Trophoblast cell (in vitro differentiated cells and primary cell): ENCODE measurements at regions not wholly inside any gene's neighbourhood (a gene's known extent, or its start where the extent isn't known, plus 50 kb on each side); places are given as distances from the start of the nearest gene placed in this dataset.

ENCODE experiments used
- DNase-seq, 2 donors: peaks; one replicate each; pipeline ENCODE4 v3.0.0-alpha.2; 2016
- H2AFZ ChIP-seq: 2 replicates; pipeline ENCODE4 v1.6.1; 2013; ENCODE audit warnings: low read length, moderate library complexity, mild to moderate bottlenecking; ENCODE audit not compliant: insufficient read depth, poor library complexity
- H2AK5ac ChIP-seq: 2 replicates; pipeline ENCODE4 v1.6.1; 2013; ENCODE audit warnings: mild to moderate bottlenecking, low read length
- H2BK120ac ChIP-seq: 2 replicates; pipeline ENCODE4 v1.6.1; 2013; ENCODE audit warnings: low read length, mild to moderate bottlenecking, moderate library complexity; ENCODE audit not compliant: insufficient read depth, poor library complexity
- H2BK12ac ChIP-seq: 2 replicates; pipeline ENCODE4 v1.6.1; 2013; ENCODE audit warnings: mild to moderate bottlenecking, low read length, moderate library complexity
- H2BK5ac ChIP-seq: 2 replicates; pipeline ENCODE4 v1.6.1; 2013; ENCODE audit warnings: low read length, low read depth, moderate library complexity, mild to moderate bottlenecking; ENCODE audit not compliant: poor library complexity
- H3K14ac ChIP-seq: 2 replicates; pipeline ENCODE4 v1.6.1; 2013; ENCODE audit warnings: mild to moderate bottlenecking, low read length
- H3K18ac ChIP-seq: 2 replicates; pipeline ENCODE4 v1.6.1; 2013; ENCODE audit warnings: mild to moderate bottlenecking, low read length
- H3K23ac ChIP-seq: 2 replicates; pipeline ENCODE4 v1.6.1; 2013; ENCODE audit warnings: low read length
- H3K27ac ChIP-seq: 2 replicates; pipeline ENCODE4 v1.5.1; 2013; ENCODE audit warnings: low read depth, mild to moderate bottlenecking, inconsistent platforms, low read length, moderate library complexity
- H3K27me3 ChIP-seq: 2 replicates; pipeline ENCODE4 v1.6.1; 2013; ENCODE audit warnings: inconsistent platforms, mild to moderate bottlenecking, low read length, moderate library complexity; ENCODE audit not compliant: insufficient read depth
- H3K36me3 ChIP-seq, 2 experiments: 1 replicate in 1 of 2; 2 replicates in 1 of 2; pipeline ENCODE4 v1.6.1; 2013; ENCODE audit warnings: low read length in 2 of 2, mild to moderate bottlenecking in 2 of 2, moderate library complexity in 1 of 2; ENCODE audit not compliant: insufficient read depth in 2 of 2, control insufficient read depth in 1 of 2
- H3K4ac ChIP-seq: 2 replicates; pipeline ENCODE4 v1.6.1; 2013; ENCODE audit warnings: low read depth, mild to moderate bottlenecking, low read length, moderate library complexity
- H3K4me1 ChIP-seq, 2 experiments: 1 replicate in 1 of 2; 2 replicates in 1 of 2; pipeline ENCODE4 v1.6.1; 2013; ENCODE audit warnings: low read length in 2 of 2, mild to moderate bottlenecking in 2 of 2, moderate library complexity in 1 of 2; ENCODE audit not compliant: insufficient read depth in 2 of 2, control insufficient read depth in 1 of 2
- H3K4me2 ChIP-seq: 2 replicates; pipeline ENCODE4 v1.6.1; 2013; ENCODE audit warnings: inconsistent platforms, mild to moderate bottlenecking, low read length, moderate library complexity
- H3K4me3 ChIP-seq: 2 replicates; pipeline ENCODE4 v1.5.1; 2013; ENCODE audit warnings: mild to moderate bottlenecking, low read depth, low read length, inconsistent platforms
- H3K79me1 ChIP-seq: one replicate; pipeline ENCODE4 v1.6.1; 2013; ENCODE audit warnings: low read length
- H3K79me2 ChIP-seq: 2 replicates; pipeline ENCODE4 v1.6.1; 2013; ENCODE audit warnings: low read length, mild to moderate bottlenecking; ENCODE audit not compliant: control insufficient read depth, insufficient read depth, poor library complexity
- H3K9ac ChIP-seq: 2 replicates; pipeline ENCODE4 v1.6.1; 2013; ENCODE audit warnings: mild to moderate bottlenecking, low read length
- H3K9me3 ChIP-seq: 2 replicates; pipeline ENCODE4 v1.6.1; 2013; ENCODE audit warnings: low read depth, mild to moderate bottlenecking, control low read depth, inconsistent platforms, low read length; ENCODE audit not compliant: insufficient read depth
- H4K12ac ChIP-seq: 2 replicates; pipeline ENCODE4 v1.6.1; 2013; ENCODE audit warnings: low read depth, mild to moderate bottlenecking, low read length, moderate library complexity
- H4K8ac ChIP-seq: 2 replicates; pipeline ENCODE4 v1.6.1; 2013; ENCODE audit warnings: low read depth, mild to moderate bottlenecking, low read length, moderate library complexity
- H4K91ac ChIP-seq: one replicate; pipeline ENCODE4 v1.6.1; 2013; ENCODE audit warnings: low read depth, mild to moderate bottlenecking, low read length, moderate library complexity
- WGBS: extraction: QIAGEN DNeasy Blood & Tissue Kit; methylation state at CpG from one replicate; pipeline ENCODE4 v1.1.7; 2013; ENCODE audit warnings: missing lambda C conversion rate; ENCODE audit not compliant: insufficient read length, insufficient coverage; ENCODE audit errors: extremely low coverage; 5-methylcytosine and 5-hydroxymethylcytosine counted together

DNA sequence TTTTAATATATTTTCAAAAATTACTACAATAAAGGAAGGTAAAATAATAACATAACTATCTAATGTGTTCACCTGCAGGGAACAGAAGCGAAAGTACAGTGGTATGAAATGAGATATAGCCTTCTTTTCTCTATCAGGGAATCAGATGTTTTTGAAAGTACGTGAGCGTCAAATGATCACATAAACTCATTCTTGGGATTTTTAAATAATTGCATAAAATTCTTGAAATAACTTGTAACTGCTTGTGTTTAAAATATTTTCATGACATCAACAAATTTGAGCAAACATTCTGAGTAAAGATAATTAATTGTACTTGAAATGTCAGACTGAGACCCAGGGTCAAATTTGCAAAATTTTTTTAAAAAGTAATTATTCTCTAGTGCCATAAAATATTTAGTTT is 193.5 kb upstream of the NEIL3 start:
- H4K8ac ChIP-seq = no peak overlapping the region
- H2AFZ ChIP-seq = no peak overlapping the region
- no peak overlapping the region for H2BK5ac ChIP-seq
- H3K4me3 ChIP-seq = no peak overlapping the region
- H3K4me1 ChIP-seq = no peaks in the 10 kb centered on the region
- H3K36me3 ChIP-seq = no peaks in the 10 kb centered on the region
- no peak overlapping the region for H2AK5ac ChIP-seq
- H3K4ac ChIP-seq = no peak overlapping the region
- H3K4me2 ChIP-seq = no peak overlapping the region
- H3K9ac ChIP-seq = no peak overlapping the region
- no peak overlapping the region for H3K18ac ChIP-seq
- H3K79me1 ChIP-seq = no peaks in the 10 kb centered on the region
- no CpG with 5 or more reads among the region's 3 CpGs for WGBS
- H4K12ac ChIP-seq = no peak overlapping the region
- H4K91ac ChIP-seq = no peak overlapping the region
- H3K27ac ChIP-seq = no peak overlapping the region
- H3K14ac ChIP-seq = no peak overlapping the region
- no peaks in the 10 kb centered on the region for H3K9me3 ChIP-seq
- no peak overlapping the region for H3K23ac ChIP-seq
- peak; percentile 12 to 73 for DNase-seq
- no peaks in the 10 kb centered on the region for H3K79me2 ChIP-seq
- no peaks in the 10 kb centered on the region for H3K27me3 ChIP-seq
- no peak overlapping the region for H2BK12ac ChIP-seq
- no peak overlapping the region for H2BK120ac ChIP-seq

DNA sequence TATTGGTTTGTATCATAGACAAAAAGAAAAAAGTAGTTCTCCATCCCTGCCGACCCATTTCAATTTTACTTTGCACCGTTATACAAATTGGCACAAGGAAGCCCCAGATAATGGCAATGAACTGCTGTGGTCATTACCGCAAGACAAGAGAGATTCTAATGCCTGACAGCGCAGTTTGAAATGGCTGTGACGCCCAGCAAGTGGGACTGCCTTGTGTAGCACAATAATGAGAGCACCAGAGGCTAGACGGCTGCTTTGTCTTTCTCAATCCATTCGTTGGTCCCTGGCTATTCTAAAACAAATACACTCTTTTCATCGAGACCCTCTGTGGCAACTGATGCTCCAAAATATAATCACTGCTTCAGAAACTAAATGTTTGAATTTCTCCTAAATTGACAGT is 192.4 kb upstream of the NEIL3 start:
- no peaks in the 10 kb centered on the region for H3K27me3 ChIP-seq

DNA sequence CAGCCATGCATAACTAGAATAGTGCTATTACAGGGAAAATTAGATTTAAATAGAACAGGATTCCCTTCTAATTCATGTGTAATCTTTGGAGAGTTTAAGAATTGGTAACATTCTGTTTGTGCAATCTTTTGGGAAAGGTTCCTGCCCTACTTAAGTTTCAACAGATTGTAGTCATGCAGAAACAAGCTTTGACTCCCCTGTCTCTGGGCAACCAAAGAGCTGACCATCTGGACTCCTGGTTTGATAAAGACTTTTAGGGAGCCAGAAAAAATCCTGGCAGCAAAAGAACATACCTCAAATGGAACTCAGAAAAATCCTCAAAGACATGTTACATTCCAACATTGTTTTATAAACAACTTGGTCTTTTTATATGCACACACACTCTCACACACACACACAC is 191.1 kb upstream of the NEIL3 start:
- Histone ChIP-seq H3K4me3 (no peak overlapping the region), H2AFZ (no peak overlapping the region), H2AK5ac (no peak overlapping the region), H3K79me1 (no peaks in the 10 kb centered on the region), H2BK12ac (no peak overlapping the region), H3K79me2 (no peaks in the 10 kb centered on the region), H3K4me2 (no peak overlapping the region), H3K9me3 (no peaks in the 10 kb centered on the region), H3K9ac (no peak overlapping the region), H3K27me3 (no peaks in the 10 kb centered on the region), H2BK5ac (no peak overlapping the region), H4K12ac (no peak overlapping the region), H2BK120ac (no peak overlapping the region), H4K8ac (no peak overlapping the region), H3K18ac (no peak overlapping the region), H3K14ac (no peak overlapping the region), H3K23ac (no peak overlapping the region), H3K4ac (no peak overlapping the region), H3K36me3 (no peaks in the 10 kb centered on the region), H3K4me1 (no peaks in the 10 kb centered on the region), H4K91ac (no peak overlapping the region), H3K27ac (no peak overlapping the region)
- peak in 1 of 2 donors; percentile 35 for DNase-seq

More for the DNA sequence above, 192.4 kb upstream of the NEIL3 start:
- H3K4me3 ChIP-seq = no peak overlapping the region
- H2BK12ac ChIP-seq = no peak overlapping the region
- no peak for DNase-seq
- H3K18ac ChIP-seq = no peak overlapping the region
- no peak overlapping the region for H3K4ac ChIP-seq
- H3K79me2 ChIP-seq = no peaks in the 10 kb centered on the region
- H3K79me1 ChIP-seq = no peaks in the 10 kb centered on the region
- no peak overlapping the region for H4K91ac ChIP-seq
- no peak overlapping the region for H2BK5ac ChIP-seq
- H2BK120ac ChIP-seq = no peak overlapping the region
- H3K9ac ChIP-seq = no peak overlapping the region
- H3K9me3 ChIP-seq = no peaks in the 10 kb centered on the region
- H4K8ac ChIP-seq = no peak overlapping the region
- H4K12ac ChIP-seq = no peak overlapping the region
- no peak overlapping the region for H3K27ac ChIP-seq
- WGBS = no CpG with 5 or more reads among the region's 8 CpGs
- no peak overlapping the region for H3K14ac ChIP-seq
- no peaks in the 10 kb centered on the region for H3K4me1 ChIP-seq
- no peak overlapping the region for H2AFZ ChIP-seq
- H3K23ac ChIP-seq = no peak overlapping the region
- H2AK5ac ChIP-seq = no peak overlapping the region
- H3K4me2 ChIP-seq = no peak overlapping the region
- no peaks in the 10 kb centered on the region for H3K36me3 ChIP-seq

DNA sequence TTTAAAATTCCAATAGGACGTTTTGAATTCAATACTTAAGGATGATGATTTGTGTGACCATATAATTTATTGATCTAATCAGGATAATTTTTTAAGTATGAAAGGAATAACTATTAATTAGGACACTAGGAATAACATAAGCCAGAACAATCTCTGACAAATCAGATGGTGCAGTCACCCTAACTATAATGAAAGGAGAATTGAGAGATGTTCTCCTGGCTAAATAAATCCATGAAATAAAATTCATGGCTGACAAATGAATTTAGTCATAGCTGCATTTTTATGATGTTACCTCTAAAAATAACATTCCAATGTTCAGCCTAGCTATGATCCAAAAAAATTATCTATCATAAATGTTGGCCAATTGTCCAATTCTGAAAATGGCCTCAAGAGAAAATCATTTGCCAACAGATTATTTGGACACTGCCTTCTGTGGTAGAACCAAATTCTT is 190.6 kb upstream of the NEIL3 start:
- H2BK5ac ChIP-seq = no peak overlapping the region
- no peak overlapping the region for H3K27ac ChIP-seq
- H3K79me1 ChIP-seq = no peaks in the 10 kb centered on the region
- WGBS = no CpG with 5 or more reads among the region's 1 CpG
- no peak overlapping the region for H3K18ac ChIP-seq
- no peaks in the 10 kb centered on the region for H3K79me2 ChIP-seq
- H3K23ac ChIP-seq = no peak overlapping the region
- H2BK120ac ChIP-seq = no peak overlapping the region
- no peak overlapping the region for H4K91ac ChIP-seq
- H3K9me3 ChIP-seq = no peaks in the 10 kb centered on the region
- no peak overlapping the region for H3K4me3 ChIP-seq
- no peaks in the 10 kb centered on the region for H3K36me3 ChIP-seq
- H3K27me3 ChIP-seq = no peaks in the 10 kb centered on the region
- H3K4me1 ChIP-seq = no peaks in the 10 kb centered on the region
- DNase-seq = no peak
- H4K8ac ChIP-seq = no peak overlapping the region
- H3K4ac ChIP-seq = no peak overlapping the region
- no peak overlapping the region for H2BK12ac ChIP-seq
- H3K14ac ChIP-seq = no peak overlapping the region
- no peak overlapping the region for H2AFZ ChIP-seq
- H3K4me2 ChIP-seq = no peak overlapping the region
- H3K9ac ChIP-seq = no peak overlapping the region
- no peak overlapping the region for H2AK5ac ChIP-seq
- no peak overlapping the region for H4K12ac ChIP-seq
